Activated CD4-positive, alpha-beta T cell treated with anti-CD3 and anti-CD28 coated beads, Interleukin-2, Interleukin-4, amounts not matched to agents 100 ng/mL and 50 ng/mL, durations not matched to agents 16 hours and 8 hours (primary cell): ENCODE measurements at regions not wholly inside any gene's neighbourhood (a gene's known extent, or its start where the extent isn't known, plus 50 kb on each side); places are given as distances from the start of the nearest gene placed in this dataset.
"Not testable (repeated sequence)": the region's sequence is repeated elsewhere in the genome, so short reads cannot be mapped to it uniquely, and the experiment has no call there.

ENCODE experiments used
- DNase-seq: peaks from one replicate; pipeline ENCODE4 v3.0.0-alpha.2; 2020; ENCODE audit warnings: low spot score

- DNase-seq = no peak
These were observed 546.6 kb downstream of the KCTD12 start for GRCh38 chr13:76339649-76340048.

DNA sequence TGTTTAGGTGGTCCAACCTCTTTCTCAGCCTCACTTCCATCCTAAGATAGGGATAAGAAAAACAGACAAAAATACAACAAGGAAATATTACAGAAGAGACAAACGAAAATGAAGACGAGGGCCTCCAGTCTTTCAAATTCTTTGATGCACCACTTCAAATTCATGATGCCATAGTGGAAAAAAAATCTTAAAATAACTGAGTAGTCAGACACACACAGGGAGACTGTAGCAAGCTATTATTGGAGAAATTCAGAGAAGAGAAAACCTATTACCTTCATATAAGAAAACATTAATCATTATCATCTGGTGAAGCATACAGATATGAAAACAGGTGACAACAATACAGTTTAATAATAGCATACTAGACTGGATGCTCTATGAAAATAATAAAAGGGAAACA lies 548.2 kb downstream of the KCTD12 start:
- no peak for DNase-seq

DNA sequence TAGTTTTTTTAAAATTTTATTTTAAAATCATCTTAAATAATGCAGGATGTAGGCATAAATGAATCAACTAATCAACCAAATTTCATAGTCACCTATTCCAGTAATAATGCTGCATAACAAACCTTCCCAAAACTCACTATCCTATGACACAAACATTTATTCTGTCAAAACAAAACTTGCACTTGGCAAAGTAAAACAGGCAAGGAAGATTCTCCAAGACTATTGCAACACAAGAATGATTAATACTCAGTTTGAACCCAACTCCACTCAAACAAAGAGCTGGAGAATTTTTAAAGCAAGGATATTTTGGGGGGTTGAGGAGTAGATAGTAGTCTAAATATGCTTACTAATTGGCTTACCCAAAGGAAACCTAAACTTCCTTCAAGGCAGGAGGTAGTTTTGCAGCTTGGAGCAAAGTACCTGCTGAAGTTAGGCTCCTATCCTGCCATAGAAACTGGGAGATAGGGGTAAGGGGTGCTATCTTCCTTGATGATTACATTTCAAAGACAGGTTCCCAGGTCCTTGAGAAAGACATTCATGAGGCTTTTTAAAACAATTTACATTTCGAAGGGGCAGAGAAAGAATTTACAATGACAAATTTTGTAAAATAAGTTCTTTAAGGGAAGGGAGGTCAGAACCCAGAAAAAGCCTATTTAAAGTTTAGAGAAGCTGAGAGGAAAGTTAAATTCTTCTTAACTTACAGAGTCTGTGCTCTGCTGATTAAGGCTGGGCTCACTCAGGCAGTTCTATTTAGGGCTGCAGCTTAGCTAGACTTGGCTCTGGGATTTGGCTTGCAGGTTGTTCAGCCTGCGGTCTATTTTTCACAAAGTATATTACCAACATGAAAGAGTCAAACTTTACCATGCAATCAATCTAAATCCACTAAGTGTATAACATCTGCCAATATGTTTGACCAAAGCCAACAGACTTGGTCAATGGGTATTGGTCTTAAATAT lies 549.0 kb downstream of the KCTD12 start:
- no peak for DNase-seq

GRCh38 chr13:76335463-76335862 lies 550.7 kb downstream of the KCTD12 start:
- DNase-seq = no peak

DNA sequence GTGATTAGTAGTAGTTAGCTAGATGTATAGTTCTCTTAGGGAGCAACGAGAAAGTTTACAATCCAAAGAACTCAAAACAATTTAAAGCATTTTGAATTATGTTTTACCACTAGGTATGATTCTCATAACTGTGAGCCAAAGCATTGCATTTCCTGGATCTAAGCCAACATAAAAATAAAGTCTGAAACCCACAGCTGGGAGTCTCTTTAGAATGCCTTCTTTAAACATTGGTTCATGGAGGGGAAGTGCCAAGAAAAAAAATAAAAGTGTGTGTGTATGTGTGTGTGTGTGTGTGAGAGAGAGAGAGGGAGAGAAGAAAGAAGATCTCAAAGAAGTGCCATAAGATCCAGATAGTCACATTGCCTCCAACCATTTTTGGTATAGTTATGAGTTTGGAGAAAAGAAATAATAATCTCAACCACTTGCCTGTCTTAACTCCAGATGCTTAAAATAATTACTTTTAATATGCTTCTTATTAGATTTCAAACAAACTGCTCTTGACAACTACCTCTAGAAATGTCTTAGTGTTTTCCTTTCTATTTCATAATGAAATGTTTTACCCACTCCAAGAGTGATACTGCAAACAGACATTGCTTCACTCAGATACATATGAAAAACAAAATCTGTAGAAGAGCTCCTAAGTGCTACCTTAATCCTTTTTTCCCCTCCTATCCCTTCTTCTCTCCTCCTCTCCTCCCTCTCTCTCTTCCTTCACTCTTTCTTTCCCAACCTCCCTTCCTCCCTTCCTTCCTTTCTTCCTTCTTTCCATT lies 554.1 kb downstream of the KCTD12 start:
- no peak for DNase-seq

- DNase-seq = no peak
These were observed 555.4 kb downstream of the KCTD12 start for GRCh38 chr13:76330761-76331160.

DNA sequence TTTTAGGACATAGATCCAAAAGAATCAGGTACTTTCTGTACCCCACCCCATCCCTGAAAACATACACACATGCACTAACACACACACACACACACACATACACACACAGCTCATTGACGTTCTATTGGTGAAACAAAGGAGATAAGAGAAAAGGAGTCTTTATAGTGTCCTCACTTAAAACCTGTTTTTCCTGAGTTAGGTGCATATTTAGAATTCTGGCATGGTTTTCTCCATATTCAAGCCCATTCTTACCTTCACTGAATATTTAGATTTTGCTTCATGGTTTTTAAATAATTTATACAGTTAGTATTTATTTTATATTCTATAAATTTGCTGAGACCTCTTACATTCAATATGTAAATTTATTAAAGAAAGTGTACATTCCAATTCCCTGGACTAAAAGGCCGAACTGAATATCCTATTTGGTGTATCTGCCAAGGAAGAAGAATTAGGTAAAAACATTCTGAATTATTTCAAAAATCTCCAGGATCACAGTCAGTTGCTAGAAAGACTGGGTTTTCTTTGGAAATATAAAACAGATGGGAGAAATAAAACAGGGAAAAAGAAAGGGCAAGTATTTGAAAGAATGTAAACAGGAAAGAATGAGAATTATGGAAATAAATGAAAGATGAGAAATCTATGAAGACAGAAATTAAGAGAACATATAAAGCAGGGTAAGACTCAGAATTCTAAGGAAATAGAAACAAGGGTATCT lies 556.2 kb downstream of the KCTD12 start:
- DNase-seq = no peak

DNA sequence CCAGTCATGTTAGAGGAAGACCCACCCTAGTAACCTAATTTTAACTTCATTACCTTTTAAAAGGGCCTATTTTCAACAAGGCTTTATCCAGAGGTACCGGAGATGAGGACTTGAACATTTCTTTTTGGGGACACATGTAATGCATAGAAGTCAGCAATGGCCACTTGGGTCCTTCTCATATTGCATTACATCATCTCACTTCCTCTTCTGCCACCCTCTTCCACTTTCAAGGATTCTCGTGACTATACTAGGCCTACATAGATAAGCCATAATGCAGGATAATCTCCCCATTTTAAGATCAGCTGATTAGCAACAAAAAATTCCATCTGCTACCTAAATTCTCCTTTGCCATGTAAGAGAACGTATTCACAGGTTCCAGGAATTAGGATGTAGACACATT lies 557.2 kb downstream of the KCTD12 start:
- DNase-seq = no peak

DNA sequence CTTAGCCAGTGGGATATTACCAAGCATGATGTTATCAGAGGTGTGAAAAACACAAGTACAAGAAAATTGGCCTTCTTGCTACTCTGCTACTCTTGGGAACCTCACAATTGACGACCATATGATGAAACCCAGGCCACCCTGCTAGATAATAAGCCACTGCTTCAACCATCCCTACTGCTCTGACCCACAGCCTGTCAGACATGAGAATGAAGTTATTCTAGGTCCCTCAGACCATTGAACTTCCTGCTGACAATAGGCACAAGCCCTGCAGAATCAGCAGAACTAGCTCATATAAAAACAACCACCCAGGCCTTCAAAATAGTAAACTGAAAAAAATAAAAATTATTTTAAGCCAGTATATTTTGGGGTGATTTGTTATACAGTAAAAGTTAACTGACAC lies 559.9 kb downstream of the KCTD12 start:
- DNase-seq = no peak

DNA sequence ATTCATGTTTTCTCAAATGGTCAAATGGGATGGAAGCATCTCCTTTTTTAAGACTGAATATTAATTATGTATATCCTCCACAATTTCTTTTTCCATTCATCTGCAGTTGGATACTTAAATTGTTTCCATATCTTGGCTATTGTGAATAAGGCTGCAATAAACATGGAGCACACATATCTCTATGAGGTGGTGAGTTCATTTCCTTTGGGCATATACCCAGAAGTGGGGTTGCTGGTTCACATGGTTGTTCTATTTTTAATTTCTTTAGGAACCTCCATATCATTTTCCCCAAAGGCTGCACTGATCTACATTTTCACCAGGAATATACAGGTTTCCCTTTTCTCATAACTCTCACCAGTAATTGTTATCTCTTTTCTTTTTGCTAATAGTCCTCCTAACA lies 566.3 kb downstream of the KCTD12 start:
- DNase-seq = no peak

DNA sequence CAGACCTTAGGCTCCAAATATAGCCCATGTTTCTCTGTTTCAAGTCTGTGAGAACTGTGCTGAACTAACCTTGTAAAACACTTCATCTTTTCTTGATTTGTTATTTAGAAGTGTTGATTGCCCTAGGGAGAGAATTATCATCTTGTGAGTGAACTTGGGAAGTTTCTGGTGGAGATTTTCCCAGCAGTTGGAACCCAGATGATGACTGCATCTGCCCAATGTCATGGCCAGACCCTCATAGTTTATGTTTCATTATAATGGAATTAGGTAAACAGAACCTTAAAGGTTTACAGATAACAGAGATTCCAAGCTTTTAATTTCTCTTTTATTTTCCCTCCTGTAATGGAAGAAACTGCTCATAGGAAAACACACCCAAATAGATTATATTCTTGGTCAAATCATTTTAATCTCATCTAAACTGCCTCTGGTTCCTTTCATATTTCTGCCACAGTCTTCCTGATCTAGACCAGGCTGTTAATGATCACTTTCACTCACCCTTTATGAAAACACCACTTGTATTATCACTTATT lies 569.1 kb downstream of the KCTD12 start:
- no peak for DNase-seq

- DNase-seq = no peak
These were observed 571.7 kb downstream of the KCTD12 start for GRCh38 chr13:76314495-76314894.

DNA sequence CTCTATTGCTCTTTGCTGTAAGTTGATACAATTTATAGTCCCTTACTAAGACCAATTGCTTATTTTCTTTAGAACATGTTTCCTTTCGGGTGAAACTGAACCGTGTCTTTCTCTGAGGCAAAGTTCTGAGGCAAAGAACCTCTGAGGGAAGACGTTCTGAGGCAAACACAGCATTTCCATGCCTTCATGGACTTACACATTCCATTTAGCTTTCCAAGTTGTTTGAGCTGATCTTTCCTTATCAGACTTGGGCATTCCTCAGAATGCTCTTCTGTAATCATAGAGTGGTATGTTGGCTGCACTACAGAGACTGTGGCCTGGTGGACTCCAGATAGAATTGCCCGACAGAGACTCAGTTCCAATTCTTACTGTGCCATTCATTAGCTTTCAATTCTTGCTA lies 579.1 kb downstream of the KCTD12 start:
- DNase-seq = no peak

DNA sequence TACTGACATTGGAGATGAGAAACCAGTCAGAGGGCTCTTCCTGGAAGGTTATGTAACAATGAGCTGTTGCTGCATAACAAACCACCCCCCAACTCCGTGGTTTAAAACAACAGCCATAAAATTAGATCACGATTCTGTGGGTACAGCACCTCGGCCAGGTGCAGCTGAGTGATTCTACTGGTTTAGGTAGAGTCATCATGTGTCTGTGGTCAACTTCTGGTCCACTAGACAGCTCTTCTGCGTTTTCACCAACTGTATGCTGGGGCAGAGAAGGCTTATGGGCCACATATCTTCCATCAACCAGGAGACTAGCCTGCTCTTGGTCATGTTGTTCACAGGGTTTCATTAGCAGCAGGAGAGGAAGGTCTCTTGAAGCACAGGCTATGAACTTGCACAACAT lies 585.5 kb downstream of the KCTD12 start:
- no peak for DNase-seq

DNA sequence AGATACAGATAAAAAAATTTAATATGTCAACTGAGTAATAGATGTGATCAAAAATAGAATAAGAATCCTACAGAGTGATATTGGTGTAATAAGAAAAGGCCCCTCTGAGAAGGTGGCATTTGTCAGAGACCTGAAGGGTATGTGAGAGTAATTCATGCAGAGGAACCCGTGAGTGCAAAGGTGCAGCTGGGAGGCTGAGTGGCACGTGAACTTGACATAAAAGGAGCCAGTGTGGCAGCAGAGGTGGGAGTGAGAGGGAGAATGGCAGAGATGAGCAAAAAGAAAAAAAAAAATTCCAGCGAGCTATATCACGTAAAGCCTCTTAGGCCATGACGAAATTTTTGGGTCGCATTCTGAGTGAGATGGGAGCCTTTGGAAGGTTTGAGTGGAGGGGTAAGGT lies 588.9 kb downstream of the KCTD12 start:
- DNase-seq = no peak

DNA sequence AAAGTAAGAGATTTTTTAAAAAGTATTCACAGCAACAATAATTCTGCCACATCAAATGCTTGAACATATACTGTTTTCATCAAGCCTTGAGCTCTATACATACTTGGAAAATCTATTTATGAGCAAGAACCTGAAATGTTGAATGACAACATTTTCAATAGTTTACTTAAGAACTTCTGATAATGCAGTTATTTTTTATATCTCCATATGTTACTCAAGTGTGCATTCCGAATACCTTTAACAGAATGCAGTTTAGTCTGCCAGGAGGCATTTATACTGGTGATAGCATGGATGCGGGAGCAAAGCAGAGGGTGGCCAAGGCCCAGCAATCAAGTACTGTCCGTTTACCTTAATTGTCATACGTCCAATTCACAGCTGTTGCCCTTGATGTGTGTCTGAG lies 589.5 kb downstream of the KCTD12 start:
- no peak for DNase-seq

GRCh38 chr13:76295020-76295419 lies 591.2 kb downstream of the KCTD12 start:
- not testable (repeated sequence) for DNase-seq

GRCh38 chr13:76293751-76294150 lies 592.5 kb downstream of the KCTD12 start:
- no peak for DNase-seq

- DNase-seq = no peak
These were observed 592.9 kb downstream of the KCTD12 start for GRCh38 chr13:76293346-76293745.

DNA sequence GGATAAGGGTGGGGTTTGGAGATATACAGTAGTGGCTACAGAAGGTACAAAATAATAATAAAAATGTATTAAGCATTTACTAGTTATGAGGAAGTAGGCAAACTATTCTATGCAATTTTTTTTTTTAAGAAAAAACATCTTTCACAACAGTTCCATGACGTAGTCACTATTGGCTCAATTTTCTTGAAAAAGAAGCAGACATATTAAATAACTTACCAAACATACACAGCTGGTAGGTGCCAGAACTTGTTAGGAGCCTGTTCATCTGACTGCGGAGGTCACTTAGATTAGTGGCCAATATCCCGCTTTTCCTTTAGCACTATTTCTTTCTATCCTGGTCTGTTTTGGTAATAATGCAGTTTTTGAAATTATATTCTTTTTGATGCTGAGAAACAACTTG lies 593.5 kb downstream of the KCTD12 start:
- DNase-seq = no peak

DNA sequence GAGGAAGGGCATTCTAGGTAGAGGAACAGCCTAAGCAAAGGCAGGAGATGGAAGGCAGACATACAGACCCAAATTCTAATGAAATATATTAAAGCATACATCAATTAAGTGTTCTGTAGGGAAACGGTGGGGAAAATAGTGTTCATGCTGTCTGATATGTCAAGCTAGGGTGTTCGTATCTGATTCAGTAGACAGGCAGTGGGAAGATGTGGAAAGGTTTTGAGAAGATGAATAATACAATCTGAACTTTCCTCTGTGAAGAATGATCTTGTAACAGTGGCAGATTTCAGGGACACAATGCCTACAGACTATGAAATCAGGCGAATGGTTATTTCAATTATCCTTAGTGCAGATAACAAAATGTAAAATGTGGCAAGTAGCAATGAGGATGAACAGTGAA lies 594.2 kb downstream of the KCTD12 start:
- no peak for DNase-seq

- DNase-seq = no peak
These were observed 596.6 kb downstream of the KCTD12 start for GRCh38 chr13:76289558-76289957.
